D721Med (cell line): ENCODE measurements at regions not wholly inside any gene's neighbourhood (a gene's known extent, or its start where the extent isn't known, plus 50 kb on each side); places are given as distances from the start of the nearest gene placed in this dataset.

Source experiments
- DNase-seq: peaks from one replicate; pipeline ENCODE4 v3.0.0; 2011; ENCODE audit warnings: low spot score; ENCODE audit not compliant: insufficient read length
- FAIRE-seq: peaks from 2 replicates; lab custom pipeline; 2011; peaks lifted over from hg19 to GRCh38; lab: Jason Lieb, UNC
- TF ChIP-seq, protein P1 (sequence below): IDR thresholded peaks from 2 replicates; pipeline ENCODE4 v1.5.1; 2012; ENCODE audit warnings: mild to moderate bottlenecking, control low read depth; ENCODE audit not compliant: insufficient read depth; ENCODE audit errors: missing control alignments

DNA sequence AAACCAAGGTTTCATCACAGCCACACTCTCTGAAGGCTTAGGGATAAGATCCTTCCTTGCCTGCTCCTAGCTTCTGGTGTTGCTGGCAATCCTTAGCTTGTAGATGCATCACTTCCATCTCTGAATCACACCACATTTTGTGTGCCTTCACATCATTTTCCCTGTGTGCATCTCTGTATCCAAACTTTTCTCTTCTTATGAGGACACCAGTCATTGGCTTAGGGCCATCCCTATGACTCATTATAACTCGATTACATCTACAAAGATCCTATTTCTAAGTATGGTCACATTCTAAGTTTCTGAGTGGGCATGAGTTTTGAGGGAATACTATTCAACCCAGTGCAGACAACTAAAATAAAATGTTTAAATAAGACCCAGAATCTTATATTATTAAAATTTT lies 121.7 kb downstream of the C7orf25 start:
- DNase-seq: no peak
- TF ChIP-seq, protein P1, sequence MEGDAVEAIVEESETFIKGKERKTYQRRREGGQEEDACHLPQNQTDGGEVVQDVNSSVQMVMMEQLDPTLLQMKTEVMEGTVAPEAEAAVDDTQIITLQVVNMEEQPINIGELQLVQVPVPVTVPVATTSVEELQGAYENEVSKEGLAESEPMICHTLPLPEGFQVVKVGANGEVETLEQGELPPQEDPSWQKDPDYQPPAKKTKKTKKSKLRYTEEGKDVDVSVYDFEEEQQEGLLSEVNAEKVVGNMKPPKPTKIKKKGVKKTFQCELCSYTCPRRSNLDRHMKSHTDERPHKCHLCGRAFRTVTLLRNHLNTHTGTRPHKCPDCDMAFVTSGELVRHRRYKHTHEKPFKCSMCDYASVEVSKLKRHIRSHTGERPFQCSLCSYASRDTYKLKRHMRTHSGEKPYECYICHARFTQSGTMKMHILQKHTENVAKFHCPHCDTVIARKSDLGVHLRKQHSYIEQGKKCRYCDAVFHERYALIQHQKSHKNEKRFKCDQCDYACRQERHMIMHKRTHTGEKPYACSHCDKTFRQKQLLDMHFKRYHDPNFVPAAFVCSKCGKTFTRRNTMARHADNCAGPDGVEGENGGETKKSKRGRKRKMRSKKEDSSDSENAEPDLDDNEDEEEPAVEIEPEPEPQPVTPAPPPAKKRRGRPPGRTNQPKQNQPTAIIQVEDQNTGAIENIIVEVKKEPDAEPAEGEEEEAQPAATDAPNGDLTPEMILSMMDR: no peak
- FAIRE-seq: no peak

DNA sequence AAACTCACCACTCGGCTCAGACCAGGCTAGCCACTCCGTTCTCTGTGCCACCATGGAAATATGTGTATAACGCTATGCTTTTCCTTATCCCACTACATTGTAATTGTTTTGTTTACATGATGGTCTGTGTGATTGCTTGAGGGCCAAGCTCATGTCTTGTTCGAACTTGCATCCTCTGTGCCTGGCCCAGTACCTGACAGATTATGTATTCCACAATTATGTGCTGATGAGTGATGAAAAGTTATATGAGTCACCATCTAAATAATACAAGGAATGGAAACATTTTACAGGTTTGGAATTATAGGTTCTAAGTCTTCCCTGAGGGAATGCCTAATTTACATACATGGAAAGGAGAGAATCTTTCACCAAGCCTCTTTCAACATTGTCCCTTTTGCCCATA lies 137.4 kb downstream of the C7orf25 start:
- TF ChIP-seq, protein P1: no peak
- DNase-seq (no peak), FAIRE-seq (no peak)

DNA sequence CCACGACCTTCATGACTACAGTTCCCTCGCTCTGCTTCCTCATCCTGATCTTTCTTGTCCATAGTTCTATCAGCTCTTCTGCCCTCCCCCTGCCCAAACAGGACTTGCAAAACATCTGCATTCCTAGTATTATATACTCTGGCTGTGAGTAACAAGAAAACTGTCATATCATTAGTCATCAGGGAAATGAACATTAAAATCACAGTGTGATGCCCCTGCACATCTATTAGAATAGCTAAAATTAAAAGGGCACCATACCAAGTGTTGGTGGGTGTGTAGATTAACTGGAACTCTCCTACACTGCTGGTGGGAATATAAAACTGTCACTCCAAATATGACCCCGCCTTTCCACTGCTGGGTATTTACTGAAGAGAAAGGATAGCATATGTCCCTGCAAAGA lies 141.8 kb downstream of the C7orf25 start:
- TF ChIP-seq, protein P1: no peak
- FAIRE-seq: no peak
- DNase-seq: no peak

DNA sequence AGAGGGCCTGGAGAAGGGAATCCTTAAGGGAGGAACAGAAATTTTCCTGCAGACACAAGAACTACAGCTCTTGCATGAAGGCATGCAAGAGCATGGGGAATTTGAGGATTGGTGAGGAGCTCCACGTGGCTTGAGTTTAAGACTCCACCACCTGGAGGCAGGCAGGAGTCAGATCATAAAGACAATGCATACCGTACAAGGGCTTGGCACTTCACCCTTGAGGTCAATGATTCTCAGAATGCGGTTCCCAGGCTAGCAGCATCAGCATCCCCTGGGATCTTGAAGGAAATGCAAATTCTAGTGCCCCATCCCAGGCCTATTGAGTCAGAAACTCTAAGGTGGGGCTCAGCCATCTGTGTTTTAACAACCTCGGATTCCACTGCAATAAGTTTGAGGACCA lies 143.8 kb downstream of the C7orf25 start:
- FAIRE-seq (no peak), DNase-seq (no peak)
- TF ChIP-seq, protein P1: no peak

DNA sequence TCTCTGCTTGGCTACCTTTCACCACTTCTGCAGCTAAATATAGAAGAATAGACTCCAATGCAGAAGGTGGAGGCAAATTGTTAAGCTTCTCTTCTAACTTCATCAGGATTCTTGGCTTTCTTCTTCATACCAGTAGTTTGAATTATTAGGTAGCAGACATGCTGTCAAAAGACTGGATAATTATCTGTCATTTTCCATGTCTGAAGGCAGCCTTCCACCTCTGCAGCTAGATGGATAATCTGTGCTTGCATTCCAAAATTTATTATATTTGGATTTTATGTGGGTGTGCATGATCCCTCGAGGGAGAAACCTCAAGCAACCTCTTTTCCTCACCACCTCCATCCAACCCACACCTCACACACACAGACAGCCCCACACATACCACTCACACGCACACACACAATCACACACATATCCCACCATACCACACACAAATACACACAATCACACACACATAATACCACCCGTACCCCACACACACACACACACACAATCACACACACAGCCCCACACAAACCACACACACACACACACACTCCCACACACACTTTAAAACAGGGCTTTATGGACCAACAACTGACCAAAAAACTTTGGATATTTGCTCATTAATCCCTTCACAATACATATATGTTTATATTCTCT lies 145.0 kb downstream of the C7orf25 start:
- no peak for DNase-seq
- TF ChIP-seq, protein P1: no peak
- FAIRE-seq: no peak

DNA sequence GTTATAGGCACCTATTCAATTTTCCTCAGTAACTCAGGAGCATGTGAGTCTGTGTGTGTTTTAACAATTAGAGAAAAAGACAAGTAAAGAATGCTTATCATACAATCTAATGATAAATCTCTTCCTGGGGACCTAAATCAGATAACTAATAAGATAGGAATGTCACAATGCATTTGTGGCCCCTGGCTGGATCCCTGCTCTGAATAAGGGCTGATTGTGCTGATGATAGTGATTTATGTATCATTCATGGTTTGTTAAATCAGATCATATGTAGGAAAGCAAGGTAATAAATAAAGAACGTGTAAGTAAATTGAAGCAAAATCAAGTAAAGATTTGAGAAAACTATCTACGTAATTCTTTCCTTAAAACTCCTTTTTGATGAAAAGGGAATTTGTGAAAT lies 145.9 kb downstream of the C7orf25 start:
- DNase-seq (no peak), FAIRE-seq (no peak)
- TF ChIP-seq, protein P1: no peak

DNA sequence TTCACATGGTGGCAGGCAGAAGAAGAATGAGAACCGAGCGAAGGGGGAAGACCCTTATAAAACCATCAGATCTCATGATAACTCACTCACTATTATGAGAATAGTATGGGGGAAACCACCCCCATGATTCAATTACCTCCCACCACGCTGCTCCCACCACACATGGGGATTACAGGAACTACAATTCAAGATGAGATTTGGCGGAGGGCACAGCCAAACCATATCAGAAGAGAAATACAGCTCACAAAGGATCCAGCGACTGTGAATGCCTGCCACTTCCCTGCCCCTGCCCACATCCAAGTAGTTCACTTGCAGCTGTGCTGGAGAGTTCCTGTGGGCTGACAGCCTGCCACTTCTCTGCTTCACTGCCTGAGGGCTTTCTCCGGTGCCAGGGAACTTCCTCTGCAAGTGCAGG lies 148.7 kb downstream of the C7orf25 start:
- DNase-seq (no peak), FAIRE-seq (no peak)
- TF ChIP-seq, protein P1: no peak
